RWPE1 (cell line): ENCODE measurements at regions not wholly inside any gene's neighbourhood (a gene's known extent, or its start where the extent isn't known, plus 50 kb on each side); places are given as distances from the start of the nearest gene placed in this dataset.

ENCODE experiments used
- CTCF ChIA-PET: fragments of 350-600 bp; sonication (Branson Sonifier 250); formaldehyde crosslinking; extraction: SDS; loops from one replicate; lab custom pipeline; 2021; lab: Yijun Ruan, JAX
- POLR2A ChIA-PET: fragments of 400-600 bp; formaldehyde crosslinking; extraction: SDS; loops from one replicate; lab custom pipeline; 2020; ENCODE audit warnings: antibody characterized with exemption; ENCODE audit not compliant: low non-redundant PET; lab: Yijun Ruan, JAX
- DNase-seq: peaks from one replicate; pipeline ENCODE4 v3.0.0; 2012; ENCODE audit warnings: low spot score
- H3K27ac ChIP-seq: fragments of 450-650 bp; 2 replicates; pipeline ENCODE4 v1.5.1; 2017
- CTCF ChIP-seq: fragments of 450-650 bp; conservative IDR thresholded peaks from 2 replicates; pipeline ENCODE4 v1.5.1; 2017; ENCODE audit warnings: low read depth, mild to moderate bottlenecking

- TF ChIP-seq CTCF: no peak
- ChIA-PET CTCF (no interaction called here), POLR2A (no interaction called here)
- no peak for DNase-seq
- no peak overlapping the region for H3K27ac ChIP-seq
Observed at GRCh38 chr2:19232312-19232711, 126.1 kb downstream of the OSR1 start.

DNA sequence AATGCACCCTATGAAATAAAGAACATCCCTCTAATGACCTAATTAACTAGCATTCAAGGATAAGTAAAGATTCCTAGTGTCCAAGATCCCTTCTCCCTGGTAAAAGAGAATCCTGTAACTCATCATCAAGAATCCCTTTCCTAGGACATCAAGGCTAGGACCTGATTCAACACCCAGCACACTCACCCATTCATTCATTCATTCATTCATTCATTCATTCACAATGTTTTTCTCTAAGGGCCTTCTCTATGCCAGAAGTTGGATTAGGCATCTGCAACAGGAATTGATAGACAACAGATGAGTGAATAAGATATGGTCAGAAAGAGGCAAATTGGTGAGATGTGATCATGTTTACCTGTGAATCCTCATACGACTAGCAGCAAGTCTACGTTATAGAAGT, 126.8 kb downstream of the OSR1 start:
- no peak for DNase-seq
- TF ChIP-seq CTCF: no peak
- H3K27ac ChIP-seq: no peak overlapping the region
- ChIA-PET POLR2A (no interaction called here), CTCF (no interaction called here)

DNA sequence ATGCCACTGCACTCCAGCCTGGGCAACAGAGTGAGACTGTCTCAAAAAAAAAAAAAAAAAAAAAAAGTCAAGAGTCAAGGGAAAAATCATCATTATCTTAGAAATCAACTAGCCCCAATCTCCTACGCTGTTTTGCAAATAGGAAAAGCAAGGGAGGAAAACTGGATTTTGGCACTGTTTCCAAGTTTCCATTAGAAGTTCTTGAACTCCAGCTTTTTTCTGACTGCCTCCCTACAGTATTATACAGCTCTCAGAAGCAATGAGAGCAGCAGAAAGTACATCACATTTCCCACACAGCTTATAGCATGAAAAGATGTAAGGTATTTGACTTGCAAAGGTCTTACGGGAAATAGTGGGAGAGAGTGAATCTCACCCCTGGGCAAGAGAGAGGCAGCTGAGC, 127.8 kb downstream of the OSR1 start:
- DNase-seq: no peak
- TF ChIP-seq CTCF: no peak
- ChIA-PET POLR2A (interaction anchor here (0.8 kb wide), 1 partner anchor 107 kb away, joined by 7 read pairs; no protein-coding TSS in a partner anchor), CTCF (no interaction called here)
- no peak overlapping the region for H3K27ac ChIP-seq

- no peak for TF ChIP-seq CTCF
- ChIA-PET POLR2A (no interaction called here), CTCF (interaction anchor here (0.6 kb wide), 1 partner anchor 14 kb away, joined by 3 read pairs; no protein-coding TSS in a partner anchor)
- peak; percentile 69 for DNase-seq
- peak overlapping the region; percentile 66 for H3K27ac ChIP-seq
Observed at GRCh38 chr2:19228715-19229114, 129.7 kb downstream of the OSR1 start.

DNA sequence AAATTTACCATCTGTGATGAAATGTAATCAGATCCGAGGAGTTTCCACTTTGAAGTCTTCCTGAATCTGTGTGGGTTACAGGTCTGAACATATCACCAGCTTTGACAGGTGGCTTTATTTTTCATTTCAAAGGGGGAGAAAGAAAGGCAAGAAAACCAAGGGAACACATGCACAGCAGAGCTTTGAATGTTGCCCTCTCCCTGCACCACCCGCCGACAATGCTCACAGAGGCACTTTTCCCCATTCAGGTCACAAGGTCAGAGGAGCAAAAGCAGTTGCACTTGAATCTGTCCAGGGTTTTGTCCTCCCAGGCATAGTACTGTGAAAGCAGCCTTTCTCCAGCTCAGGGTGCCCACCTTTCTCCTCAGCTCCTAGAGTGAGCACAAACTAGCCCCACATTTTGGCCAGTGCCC, 130.2 kb downstream of the OSR1 start:
- DNase-seq: no peak
- POLR2A ChIA-PET: no interaction called here
- TF ChIP-seq CTCF: no peak
- H3K27ac ChIP-seq: peak overlapping the region; percentile 66
- CTCF ChIA-PET: no interaction called here

GRCh38 chr2:19226871-19227270, 131.6 kb downstream of the OSR1 start:
- no peak for DNase-seq
- H3K27ac ChIP-seq: no peak overlapping the region
- POLR2A ChIA-PET: no interaction called here
- TF ChIP-seq CTCF: no peak
- CTCF ChIA-PET: interaction anchor here (0.6 kb wide), 1 partner anchor 667 kb away, joined by 3 read pairs; the partner anchor contains the start of gene RDH14
